NCI-H2196 (cell line): ENCODE measurements at regions not wholly inside any gene's neighbourhood (a gene's known extent, or its start where the extent isn't known, plus 50 kb on each side); places are given as distances from the start of the nearest gene placed in this dataset.
A peak's percentile ranks its signal among the peaks of the same experiment; 100 is the strongest.

Source experiments
- DNase-seq: peaks from one replicate; lab custom pipeline; 2025; ENCODE audit not compliant: unreplicated experiment; lab: John Stamatoyannopoulos, UW

DNA sequence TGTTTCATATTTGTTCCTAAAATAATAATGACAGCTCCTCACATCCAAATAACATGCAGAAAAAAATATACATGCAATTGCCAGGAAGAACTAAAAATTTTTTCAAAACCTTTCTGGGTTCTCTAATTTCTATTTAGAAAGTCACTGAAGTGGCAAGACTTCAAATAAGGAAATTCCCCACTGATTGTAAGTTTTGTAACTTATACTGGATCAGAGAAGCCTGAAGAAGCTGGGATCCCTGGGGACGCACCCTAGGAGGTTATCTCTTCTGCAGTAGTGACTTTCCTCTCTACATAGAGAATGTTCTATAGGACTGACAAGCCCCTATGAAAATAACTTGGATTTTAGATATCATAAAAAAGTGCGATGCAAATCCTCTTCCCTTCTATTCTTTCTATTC, 182.6 kb downstream of the MRPL39 start:
- DNase-seq, result no peak

DNA sequence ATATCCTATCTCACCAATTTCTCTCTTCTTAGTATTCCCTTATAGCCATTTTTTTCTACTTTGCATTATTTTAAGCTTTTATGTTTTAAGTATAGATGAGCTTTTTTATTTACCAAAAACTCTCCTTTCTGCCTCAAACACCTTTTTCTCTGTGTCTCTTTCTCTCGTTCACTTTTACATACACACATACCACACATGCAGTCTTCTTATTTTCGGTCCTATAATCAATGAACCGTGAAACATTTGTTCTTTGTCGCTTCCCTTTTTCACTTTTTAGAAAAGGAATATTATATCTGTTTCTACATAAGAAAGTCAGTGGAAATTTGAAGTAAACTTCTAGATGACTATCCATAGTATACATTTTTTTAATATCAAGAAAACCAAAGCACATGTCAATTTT, 183.2 kb downstream of the MRPL39 start:
- DNase-seq, result no peak

DNA sequence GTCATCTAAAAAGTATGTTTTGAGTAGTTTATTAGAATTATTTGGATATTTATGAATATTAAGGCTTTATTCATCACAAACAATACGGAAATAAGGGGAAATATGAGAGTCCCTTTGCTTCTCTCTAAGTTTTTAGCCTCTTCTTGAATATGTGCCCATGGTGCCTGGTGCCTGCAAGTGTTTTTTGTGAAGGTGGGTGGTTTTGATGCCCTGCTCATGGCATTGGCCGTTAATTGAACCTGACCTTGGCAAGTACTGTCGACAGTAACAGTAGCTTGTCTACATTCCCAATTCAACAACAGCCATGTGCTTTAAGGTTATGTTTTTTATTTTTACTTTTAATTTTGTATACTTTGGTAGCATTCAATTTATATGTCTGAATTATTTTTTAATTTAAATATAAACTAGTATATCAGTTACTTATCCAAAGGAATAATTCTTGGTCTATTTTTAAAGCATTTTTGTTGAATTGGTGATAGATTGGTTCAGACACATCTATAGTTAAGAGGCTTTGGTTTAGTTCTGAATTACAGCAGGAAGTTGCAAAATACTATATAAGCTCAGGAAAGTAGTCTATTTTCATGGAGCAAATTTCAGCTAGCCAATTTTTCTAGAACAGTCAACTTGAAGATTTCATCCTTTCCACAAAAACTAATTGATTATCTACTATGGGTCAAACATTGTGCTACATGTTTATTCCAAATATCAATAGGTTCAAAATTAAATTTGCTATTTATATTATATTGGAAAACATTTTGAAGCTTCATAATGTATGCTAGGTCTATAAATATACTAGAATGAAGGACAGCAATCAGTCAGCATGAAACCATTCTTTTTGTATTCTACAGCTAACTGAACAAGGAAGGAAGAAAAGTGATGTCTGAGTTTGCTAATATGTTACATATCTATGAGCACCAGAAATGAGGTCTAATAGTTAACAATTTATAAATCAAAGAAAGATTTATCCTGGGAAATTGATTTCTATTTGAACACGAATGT, 184.4 kb downstream of the MRPL39 start:
- no peak for DNase-seq

DNA sequence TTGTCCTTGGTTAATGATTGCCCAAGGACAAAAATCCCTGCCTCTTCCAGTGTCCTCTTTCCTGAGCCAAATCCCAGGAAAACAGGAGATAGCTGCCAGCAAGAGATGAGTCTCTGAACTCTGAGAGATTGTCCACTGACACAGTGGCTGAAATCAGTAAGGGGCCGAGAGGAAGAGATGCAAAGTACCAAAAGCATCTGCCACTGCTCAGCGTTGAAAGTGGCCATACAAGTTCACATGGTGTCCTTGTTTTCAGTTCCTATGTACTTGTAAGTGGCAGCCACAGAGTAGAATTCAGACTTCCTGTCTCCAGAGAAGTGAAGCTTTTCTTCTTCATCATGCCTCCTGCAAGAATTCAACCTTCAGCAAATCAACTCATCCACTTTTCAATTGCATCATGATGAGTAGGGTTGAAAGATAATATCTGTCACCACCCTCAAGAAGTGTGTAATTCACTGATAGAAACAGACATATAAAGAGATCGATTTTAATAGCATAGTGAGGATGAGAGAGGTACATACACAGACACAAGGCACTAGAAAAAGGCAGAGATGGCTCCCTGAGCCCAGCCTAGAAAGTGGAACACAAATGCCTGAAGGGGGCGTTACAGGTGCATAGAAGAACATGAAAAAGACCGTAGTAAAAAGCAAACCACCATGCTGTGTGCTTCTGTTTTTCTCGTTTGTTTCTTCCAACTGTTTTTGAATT, 185.8 kb downstream of the MRPL39 start:
- DNase-seq, result peak; percentile 11

DNA sequence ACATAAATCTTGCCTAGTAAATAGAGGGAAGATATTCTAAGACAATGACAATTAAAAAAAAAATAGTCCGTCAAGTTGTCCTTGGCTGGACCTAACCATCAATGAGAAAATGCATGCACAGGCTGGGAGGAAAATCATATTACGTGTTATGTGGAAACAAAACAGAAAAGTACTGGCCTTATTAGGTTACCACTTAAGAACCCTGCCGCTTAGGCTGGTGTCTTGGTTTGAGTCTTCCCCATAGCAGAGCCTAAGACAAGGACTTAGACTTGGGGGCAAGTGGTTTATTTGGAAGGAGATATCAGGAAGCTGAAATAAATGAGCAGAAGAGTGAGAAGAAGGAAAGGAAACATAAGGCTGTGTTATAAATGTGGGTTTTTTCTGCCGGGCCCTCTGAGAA, 186.4 kb downstream of the MRPL39 start:
- DNase-seq, result no peak

DNA sequence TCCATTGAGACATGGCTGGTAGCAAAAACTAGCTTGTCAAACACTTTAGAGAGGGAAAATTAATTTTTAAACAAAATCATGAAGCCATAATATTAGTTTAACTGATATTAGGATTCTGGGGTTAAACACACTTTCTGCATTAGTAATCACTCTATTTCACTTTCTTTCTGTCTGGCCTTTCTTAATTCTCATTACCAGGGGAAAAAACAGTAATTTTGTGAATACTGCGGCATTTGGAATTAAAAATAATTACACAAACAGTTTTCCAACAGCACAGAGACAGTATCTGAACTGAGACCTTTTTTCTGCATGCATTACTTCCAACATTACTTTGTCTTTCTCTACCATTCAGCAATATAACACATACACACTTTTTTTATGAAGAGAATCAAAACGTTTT, 190.6 kb downstream of the MRPL39 start:
- DNase-seq, result no peak

DNA sequence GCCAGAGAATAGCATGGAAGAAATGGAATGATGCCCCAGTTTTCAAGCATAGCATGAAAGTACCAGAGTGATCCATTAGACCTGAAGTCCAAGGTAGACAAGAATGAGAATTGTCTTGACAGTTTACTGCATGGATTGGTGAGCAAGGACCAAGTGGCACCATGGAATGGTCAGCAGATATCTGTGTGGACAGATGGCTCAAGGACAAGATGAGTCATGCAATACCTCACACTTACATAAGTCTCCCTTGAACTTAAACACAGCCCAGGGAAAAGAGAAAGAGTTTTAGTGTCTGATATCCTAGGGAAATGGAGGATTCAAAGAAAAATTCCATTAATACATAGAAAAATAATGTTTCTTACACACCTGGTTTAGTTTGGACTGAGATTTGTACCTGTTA, 195.2 kb downstream of the MRPL39 start:
- DNase-seq, result no peak

DNA sequence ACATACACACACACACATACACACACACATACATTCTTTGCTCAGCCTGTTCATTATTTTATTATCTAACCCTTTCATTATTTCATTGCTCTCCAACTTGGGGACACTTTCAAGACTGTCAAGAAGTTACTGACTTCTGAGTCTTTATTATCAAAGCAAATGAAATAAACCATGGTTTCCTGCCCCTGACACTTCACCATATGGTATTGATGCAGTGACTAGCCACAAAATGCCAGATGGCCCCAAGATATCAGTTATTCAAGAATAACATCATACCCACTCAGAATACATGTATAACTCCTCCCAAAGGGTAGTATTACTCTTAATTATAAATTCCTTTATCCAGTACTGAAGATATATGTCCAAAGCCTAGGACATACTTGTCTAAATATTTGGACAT, 197.3 kb downstream of the MRPL39 start:
- no peak for DNase-seq

DNA sequence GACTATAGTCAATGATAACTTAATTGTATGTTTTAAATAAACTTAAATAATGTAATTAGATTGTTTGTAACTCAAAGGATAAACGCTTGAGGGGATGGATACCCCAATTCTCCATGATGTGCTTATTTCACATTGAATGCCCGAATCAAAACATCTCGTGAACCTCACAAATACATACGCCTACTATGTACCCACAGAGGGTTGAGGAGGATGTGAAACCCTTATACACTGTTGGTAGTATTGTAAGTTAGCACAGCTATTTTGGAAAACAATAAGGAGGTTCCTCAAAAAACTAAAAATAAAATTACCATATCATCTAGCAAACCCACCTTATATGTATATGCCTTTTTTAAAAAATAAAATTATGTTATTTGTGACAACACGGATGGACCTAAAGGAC, 198.6 kb downstream of the MRPL39 start:
- DNase-seq, result no peak

DNA sequence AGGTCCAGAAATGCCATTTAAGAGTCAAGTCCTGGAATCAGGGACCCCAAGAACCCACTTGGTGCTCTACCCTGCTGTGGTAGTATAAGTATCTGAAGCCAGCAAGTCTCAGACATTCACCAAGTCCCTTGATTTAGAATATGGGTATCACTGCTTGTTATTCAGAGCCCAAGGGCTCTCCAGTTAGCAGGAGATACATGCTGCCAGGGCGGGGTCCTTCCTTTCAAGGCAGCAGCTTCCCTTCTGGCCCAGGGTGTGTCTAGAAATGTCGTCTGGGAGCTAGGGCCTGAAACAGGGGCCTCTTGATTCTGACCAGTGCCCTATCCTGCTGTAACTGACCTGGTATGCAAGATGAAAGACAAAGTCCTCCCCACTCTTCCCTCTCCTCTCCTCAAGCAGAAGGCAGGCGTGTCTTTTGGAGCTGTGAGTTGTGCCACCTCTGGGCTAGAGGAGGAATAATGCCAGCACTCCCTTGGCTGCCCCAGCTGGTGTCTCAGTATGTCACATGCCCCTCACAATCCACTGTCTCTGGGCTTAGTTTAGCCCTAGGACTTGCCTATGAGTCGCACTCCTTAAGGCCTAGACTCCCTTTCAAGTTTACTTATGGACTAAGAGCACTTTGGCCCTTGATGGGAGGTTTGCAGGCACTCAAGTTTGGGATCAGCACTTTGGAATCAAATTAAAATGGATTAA, 200.2 kb downstream of the MRPL39 start:
- no peak for DNase-seq

DNA sequence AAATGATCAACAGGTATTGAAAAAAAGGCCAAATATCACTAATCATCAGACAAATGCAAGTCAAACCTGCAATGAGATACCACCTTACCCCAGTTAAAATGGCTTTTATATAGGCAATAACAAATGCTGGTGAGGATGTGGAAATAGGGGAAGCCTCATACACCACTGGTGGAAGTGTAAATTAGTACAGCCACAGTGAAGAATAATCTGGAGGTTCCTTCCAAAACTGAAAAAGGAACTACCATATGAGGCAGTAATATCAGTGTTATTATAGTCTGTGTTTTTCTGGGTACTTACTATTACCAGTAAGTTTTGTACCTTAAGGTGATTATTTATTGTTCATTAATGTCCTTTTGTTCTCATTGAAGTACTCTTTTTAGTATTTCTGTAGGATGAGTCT, 201.3 kb downstream of the MRPL39 start:
- no peak for DNase-seq

DNA sequence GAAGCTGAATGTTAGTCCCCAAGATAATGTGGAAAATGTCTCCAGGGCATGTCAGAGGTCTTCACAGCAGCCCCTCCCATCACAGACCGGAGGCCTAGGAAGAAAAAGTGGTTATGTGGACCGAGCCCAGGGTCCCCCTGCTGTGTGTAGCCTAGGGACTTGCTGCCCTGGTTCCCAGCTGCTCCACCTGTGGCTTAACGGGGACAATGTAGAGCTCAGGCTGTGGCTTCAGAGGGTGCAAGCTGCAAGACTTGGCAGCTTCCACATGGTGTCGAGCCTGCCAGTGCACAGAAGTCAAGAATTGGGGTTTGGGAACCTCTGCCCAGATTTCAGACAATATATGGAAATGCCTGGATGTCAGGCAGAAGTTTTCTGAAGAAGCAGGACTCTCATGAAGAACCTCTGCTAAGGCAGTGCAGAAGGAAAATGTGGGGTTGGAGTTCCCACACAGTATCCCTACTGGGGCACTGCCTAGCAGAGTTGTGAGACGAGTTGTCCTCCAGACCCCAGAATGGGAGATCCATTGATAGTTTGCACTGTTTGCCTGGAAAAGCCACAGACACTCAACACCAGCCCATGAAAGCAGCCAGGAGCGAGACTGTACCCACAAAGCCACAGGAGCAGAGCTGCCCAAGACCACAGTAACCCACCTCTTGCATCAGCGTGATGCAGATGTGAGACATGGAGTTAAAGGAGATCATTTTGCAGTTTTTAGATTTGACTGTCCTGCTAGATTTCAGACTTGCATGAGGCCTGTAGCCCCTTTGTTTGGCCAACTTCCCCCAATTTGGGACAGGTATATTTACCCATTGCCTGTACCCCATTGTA, 204.9 kb downstream of the MRPL39 start:
- no peak for DNase-seq

DNA sequence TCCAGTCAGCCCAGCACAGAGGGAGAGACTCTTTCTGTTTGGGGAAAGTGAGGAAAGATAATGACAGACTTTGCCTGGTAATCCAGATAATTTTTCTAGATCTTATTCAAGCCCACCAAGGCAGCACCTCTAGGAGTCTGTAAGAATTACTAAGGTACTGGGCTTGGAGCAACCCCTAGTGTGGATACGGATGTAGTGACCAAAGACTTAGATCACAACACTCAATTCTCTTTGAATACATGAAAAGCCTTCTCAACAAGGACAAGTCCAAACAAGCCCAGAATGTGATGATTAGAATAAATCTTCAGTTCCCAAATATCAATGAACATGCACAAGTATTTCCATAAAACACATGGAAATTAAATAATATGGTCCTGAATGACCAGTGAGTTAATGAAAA, 206.9 kb downstream of the MRPL39 start:
- no peak for DNase-seq

DNA sequence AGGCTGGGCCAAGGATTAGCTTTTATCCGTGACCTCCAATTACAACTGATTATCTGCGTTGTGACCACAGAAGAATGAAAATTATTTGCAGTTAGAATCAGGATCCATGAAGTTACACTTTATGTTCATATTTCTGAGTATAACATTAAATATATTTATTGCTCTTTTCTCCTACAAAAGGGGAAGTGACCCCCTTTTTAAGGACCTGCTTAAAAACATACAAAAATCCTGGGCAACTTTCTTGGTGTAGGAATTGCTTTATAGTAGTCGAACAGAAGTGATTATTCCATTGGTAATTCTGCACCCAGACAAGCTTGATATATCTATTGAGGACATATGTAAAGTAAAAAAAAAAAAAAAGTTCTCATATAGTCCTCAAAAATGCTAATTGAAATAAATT, 208.7 kb downstream of the MRPL39 start:
- DNase-seq, result no peak

DNA sequence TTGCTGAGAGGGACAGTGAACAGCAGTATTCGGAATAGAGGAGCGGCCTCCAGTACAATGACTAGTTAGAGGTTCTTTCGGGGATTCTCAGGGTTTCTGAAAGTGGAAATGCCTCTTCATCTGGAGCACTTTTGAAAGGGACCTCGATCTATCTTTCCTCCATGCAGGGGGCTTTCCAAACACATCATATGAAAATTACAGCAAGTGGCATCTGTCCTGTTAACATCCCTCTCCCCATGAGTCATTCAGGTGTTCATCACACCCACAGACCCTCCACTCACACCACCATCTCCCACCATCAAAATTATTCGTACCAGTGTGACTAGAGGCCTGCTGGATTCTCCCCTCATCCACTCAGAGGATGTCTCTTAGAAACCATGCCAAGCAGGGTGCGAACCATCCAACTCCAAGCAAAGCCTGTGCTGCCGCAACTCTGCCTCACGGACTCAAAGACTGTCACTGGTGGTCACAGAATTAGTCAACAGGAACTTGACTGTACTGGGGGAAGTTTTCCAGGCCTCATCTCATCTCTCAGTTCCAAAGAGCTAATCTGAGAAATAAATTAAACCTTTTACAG, 211.1 kb downstream of the MRPL39 start:
- no peak for DNase-seq

DNA sequence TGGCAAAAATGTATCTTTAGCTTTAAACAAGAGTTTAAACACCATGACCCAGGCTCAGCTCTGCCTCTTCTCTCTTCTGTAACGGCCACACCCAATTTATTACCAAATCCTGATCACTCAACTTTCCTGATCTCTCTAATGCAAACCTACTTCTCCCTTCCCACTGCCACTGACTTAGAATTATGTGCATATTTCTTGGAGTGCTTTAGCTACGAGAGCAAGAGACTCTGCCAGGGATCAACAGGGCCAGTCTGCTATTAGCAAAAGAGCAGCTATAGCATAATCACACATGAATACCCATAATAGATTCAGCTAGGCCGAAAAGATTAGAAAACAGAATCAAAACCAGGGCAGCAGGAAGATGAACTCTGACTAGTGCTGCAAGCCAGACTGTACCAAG, 215.5 kb downstream of the MRPL39 start:
- DNase-seq, result no peak

DNA sequence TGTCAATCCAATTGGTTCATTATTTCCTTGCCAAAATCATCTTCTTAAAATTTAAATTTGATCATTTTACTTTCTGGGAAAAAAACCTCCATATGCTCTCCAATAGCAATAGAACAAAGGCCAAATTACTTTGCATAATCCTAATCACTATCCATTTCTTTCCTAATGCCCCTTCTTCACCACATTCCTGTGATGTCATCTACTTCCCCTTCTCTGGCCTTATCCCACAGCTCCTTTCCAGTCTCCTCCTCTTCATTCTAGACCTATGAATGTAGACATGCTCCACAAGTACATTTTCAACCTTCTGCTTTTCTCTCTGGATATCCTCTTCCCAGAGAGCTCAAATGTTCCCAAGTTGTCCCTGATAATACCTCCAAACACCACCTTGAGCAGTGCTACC, 216.6 kb downstream of the MRPL39 start:
- no peak for DNase-seq

DNA sequence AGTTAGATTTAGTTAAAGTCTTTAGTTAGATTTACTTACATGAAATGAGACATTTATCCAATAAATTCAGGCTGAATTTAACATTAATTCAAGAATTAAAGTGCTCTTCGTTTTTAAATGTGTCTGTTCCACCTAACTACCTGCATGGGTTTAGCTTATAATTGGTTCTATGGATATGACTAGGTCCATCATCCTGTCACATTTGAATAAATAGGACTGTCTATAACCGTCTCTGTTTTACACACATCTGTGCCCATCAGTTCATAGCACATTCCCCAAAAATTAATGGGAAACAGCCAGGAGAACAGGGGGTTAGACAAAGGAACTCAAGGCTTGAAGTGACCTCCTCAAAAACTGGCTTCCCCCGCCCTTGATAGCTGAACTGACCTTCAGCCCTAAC, 219.6 kb downstream of the MRPL39 start:
- DNase-seq, result no peak

DNA sequence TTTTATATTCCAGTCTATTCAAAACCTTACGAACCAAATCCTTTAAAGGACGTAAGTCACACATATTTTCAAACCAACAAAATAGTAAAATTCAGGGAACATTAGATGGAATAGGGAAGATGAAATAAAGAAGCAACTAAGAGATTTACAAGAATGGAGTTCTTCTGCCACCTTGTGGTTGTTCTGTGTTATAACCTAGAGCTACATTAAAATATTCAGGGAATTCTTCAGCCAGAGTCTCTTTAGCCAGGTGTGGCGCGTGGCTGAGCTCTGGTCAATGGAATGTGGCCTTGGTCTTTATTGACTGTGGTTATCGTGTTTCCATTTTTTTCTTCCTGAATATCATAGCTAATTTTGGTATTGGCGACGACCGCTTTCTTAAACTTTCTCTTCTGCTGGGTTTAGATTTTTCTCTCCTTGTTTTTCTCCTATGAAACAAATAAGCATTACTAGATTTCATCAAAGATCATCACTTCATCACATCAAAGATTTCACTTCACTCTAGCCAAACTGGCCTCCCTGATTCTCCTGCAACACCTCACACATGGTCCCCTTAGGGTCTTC, 221.3 kb downstream of the MRPL39 start:
- DNase-seq, result peak; percentile 53

DNA sequence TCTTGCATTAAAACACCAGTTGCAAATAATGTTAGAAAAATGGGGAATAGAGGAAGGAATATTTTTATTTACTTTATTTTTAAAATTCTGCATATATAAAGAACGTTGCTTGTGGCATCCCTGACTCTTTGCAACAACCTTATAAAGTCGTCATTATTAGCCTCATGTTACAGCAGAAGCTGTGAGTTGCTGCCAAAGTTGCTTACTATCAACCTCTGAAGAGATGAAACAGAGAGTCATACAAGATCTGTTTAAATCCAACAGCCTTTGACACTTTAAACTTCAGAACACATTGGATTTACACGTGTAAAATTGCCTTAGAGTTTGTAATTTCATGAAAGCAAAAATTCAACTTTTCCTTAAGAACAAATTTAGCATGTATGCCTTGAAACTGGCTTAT, 221.9 kb downstream of the MRPL39 start:
- no peak for DNase-seq
